22Rv1 (cell line): ENCODE measurements at regions not wholly inside any gene's neighbourhood (a gene's known extent, or its start where the extent isn't known, plus 50 kb on each side); places are given as distances from the start of the nearest gene placed in this dataset.

Experiments
- CTCF ChIP-seq: fragments of 450-650 bp; IDR thresholded peaks from 2 replicates; pipeline ENCODE4 v1.5.1; 2017; ENCODE audit warnings: mild to moderate bottlenecking
- ZFX ChIP-seq: fragments of 450-650 bp; IDR thresholded peaks from 2 replicates; pipeline ENCODE4 v1.6.1; 2017; ENCODE audit warnings: antibody characterized with exemption, borderline replicate concordance

GRCh38 chr1:164983023-164983650 lies 373.4 kb downstream of the LMX1A start:
- no peak for TF ChIP-seq CTCF
- TF ChIP-seq ZFX, result no peak
